ENCODE measurements at regions not wholly inside any gene's neighbourhood (a gene's known extent, or its start where the extent isn't known, plus 50 kb on each side); places are given as distances from the start of the nearest gene placed in this dataset.
"Not testable (repeated sequence)": the region's sequence is repeated elsewhere in the genome, so short reads cannot be mapped to it uniquely, and the experiment has no call there.

DNA sequence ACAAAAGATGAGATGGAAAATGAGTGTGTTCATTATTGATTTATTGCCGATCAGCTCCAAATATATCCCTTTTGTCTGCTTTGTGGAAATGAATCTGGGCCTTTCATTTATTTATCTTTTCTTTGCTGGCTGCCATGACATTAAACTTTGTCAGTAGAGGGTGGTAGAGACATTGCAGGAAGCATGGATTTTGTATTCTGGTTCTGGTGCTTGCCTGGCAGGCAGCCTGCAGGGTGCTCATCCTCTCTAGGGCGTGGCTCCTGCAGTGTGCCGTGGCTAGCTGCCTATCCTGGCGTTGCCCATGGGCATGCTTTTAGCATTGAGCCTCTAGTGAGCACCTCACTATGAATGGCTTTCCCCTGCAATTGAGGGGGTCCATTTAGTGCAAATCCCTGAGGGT, 593.1 kb downstream of the RNF144A start:
- FAIRE-seq (no peak), DNase-seq (ENCODE audit: insufficient read length, low spot score) (no peak)

- no peak for DNase-seq (ENCODE audit: insufficient read length, low spot score)
- FAIRE-seq = no peak
Observed at GRCh38 chr2:7513834-7514233, 596.6 kb downstream of the RNF144A start.

- DNase-seq (ENCODE audit: insufficient read length, low spot score) (no peak), FAIRE-seq (no peak)
Observed at GRCh38 chr2:7515327-7515726, 598.1 kb downstream of the RNF144A start.

GRCh38 chr2:7516484-7517063, 599.4 kb downstream of the RNF144A start:
- FAIRE-seq (no peak), DNase-seq (ENCODE audit: insufficient read length, low spot score) (no peak)

GRCh38 chr2:7517088-7517487, 599.9 kb downstream of the RNF144A start:
- DNase-seq (ENCODE audit: insufficient read length, low spot score) = no peak
- no peak for FAIRE-seq

- FAIRE-seq (no peak), DNase-seq (ENCODE audit: insufficient read length, low spot score) (no peak)
Observed at GRCh38 chr2:7517851-7518250, 600.6 kb downstream of the RNF144A start.

- DNase-seq (ENCODE audit: insufficient read length, low spot score) (no peak), FAIRE-seq (no peak)
Observed at GRCh38 chr2:7523481-7524120, 606.4 kb downstream of the RNF144A start.

DNA sequence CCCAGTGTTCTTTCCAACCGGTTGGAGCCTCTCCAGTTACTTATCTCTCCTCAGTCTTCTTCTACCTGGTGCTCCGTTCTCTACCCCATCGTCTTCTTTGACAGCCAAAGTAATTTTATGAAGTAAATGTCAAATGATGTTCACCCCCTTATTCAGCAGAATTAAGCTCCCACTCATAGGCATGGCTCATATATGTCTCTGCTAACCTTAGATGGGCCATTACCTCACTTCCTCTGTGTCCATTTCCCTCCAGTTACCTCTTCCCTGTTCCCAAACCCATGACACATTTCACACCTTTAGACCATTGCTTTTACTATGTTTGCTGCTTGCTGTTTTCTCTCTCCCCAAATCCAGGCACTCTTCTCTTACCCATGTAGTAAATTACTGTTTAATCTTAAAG, 607.0 kb downstream of the RNF144A start:
- FAIRE-seq (no peak), DNase-seq (ENCODE audit: insufficient read length, low spot score) (no peak)

DNA sequence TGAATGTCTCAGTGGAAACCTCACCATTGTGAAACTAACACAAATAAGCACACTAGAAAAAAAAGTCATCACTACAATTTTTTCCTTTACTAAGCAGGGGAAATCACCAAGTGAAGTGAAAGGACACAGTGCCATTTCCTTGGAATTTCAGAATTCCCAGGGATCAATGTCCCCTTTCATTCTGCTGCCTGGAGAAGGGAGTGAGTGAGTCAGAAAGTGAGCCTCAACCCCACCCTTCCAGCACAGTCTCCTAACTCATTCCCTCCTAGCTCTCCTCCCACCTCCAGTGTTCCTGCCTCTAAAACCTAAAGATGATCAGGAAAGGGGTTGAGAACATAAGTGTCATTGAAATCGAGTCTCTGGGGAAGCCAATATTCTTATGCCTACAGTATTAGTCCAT, 608.5 kb downstream of the RNF144A start:
- DNase-seq (ENCODE audit: insufficient read length, low spot score) (no peak), FAIRE-seq (no peak)

DNA sequence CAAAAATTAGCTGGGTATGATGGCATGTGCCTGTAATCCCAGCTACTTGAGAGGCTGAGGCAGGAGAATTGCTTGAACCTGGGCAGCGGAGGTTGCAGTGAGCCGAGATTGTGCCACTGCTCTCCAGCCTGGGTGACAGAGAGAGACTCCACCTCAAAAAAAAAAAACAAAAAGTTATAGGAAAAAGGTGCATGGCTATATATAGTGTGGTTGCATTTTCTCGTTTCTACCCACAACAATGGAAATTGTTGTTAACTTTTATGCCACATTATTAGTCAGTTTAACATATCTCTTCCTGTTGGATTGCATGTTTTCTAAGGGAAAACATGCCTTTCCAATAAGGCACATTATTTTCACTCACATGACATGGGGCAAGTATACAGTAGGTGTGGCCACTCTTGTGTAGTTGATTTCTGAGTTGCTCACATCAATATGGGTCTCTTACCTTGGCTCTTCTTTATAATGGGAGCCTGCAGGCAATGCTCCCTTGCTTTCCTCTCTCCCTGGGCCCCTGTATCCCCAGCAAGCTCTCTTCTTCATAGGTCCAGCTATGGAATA, 610.0 kb downstream of the RNF144A start:
- no peak for FAIRE-seq

GRCh38 chr2:7530001-7530400, 612.8 kb downstream of the RNF144A start:
- FAIRE-seq = no peak

More for the DNA sequence above, 610.0 kb downstream of the RNF144A start:
- no peak for DNase-seq (ENCODE audit: insufficient read length, low spot score)

GRCh38 chr2:7539077-7539476, 621.9 kb downstream of the RNF144A start:
- DNase-seq (ENCODE audit: insufficient read length, low spot score) = no peak
- FAIRE-seq = no peak

More at GRCh38 chr2:7530001-7530400, 612.8 kb downstream of the RNF144A start:
- DNase-seq (ENCODE audit: insufficient read length, low spot score) = no peak

GRCh38 chr2:7539760-7540159, 622.5 kb downstream of the RNF144A start:
- FAIRE-seq = no peak
- DNase-seq (ENCODE audit: insufficient read length, low spot score) = no peak

- no peak for DNase-seq (ENCODE audit: insufficient read length, low spot score)
- FAIRE-seq = no peak
Observed at GRCh38 chr2:7552825-7553570, 635.8 kb downstream of the RNF144A start.

- FAIRE-seq (no peak), DNase-seq (ENCODE audit: insufficient read length, low spot score) (no peak)
Observed at GRCh38 chr2:7555260-7555659, 638.0 kb downstream of the RNF144A start.

GRCh38 chr2:7557376-7557775, 640.2 kb downstream of the RNF144A start:
- no peak for FAIRE-seq
- no peak for DNase-seq (ENCODE audit: insufficient read length, low spot score)

GRCh38 chr2:7559791-7560190, 642.6 kb downstream of the RNF144A start:
- DNase-seq (ENCODE audit: insufficient read length, low spot score) (no peak), FAIRE-seq (no peak)

GRCh38 chr2:7566382-7566881, 649.2 kb downstream of the RNF144A start:
- FAIRE-seq = no peak
- no peak for DNase-seq (ENCODE audit: insufficient read length, low spot score)

DNA sequence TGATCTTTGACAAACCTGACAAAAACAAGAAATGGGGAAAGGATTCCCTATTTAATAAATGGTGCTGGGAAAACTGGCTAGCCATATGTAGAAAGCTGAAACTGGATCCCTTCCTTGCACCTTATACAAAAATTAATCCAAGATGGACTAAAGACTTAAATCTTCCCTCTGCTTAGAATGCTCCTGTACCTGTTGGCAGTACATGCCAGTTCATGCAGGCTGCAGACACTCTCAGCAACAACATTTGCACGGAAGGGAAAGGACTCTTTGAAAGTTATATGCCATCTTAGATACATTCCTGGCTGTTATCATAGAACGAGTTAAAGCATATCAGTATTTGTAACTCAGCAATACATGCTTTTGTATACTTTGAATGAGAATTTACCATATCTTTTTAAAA, 649.9 kb downstream of the RNF144A start:
- FAIRE-seq; DNase-seq (ENCODE audit: insufficient read length, low spot score): not testable (repeated sequence)

DNA sequence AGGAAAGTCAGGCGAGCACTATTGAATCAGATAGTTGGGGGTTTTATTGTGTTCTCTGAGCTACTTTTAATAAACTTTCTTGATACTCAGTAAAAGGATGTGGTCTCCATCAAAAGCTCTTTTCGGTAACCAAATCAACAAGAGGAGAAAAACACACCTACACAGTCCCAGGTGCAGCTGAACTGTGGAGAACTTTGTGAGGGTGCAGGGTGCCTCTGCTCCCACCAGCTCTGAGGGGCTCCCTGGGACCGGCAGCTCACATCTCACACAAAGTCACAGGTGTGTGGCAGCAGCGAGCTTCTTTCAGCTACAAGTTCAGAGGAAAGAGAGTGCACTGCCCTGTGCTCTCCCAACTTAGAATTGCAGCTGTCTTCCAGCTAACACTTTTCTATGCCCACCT, 650.4 kb downstream of the RNF144A start:
- FAIRE-seq (no peak), DNase-seq (ENCODE audit: insufficient read length, low spot score) (no peak)

- DNase-seq (ENCODE audit: insufficient read length, low spot score) (no peak), FAIRE-seq (no peak)
Observed at GRCh38 chr2:7570247-7570646, 653.0 kb downstream of the RNF144A start.
